SW480 (cell line): ENCODE measurements at regions not wholly inside any gene's neighbourhood (a gene's known extent, or its start where the extent isn't known, plus 50 kb on each side); places are given as distances from the start of the nearest gene placed in this dataset.

Experiments
- DNase-seq: peaks from one replicate; pipeline ENCODE4 v3.0.0-alpha.2; 2016; ENCODE audit warnings: low spot score

DNA sequence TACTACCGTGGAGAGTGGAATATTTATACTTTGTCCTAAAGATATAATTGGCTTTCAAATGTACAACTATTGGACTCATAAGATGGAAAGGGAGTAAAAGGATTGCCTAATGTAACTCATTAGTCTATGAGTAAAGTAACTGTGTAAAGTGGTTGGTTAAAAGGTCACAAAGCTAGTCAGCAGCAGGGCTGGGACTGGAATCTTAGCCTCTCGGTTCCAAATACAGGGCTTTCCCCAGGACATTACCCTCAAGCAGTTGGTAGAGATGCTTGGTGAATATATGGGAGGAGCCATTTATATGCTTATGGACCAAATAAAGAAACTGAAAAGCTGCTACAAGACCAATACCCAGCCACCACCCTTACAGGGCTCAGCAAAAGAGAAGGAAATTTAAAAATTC, 283.7 kb downstream of the HLX start:
- no peak for DNase-seq

DNA sequence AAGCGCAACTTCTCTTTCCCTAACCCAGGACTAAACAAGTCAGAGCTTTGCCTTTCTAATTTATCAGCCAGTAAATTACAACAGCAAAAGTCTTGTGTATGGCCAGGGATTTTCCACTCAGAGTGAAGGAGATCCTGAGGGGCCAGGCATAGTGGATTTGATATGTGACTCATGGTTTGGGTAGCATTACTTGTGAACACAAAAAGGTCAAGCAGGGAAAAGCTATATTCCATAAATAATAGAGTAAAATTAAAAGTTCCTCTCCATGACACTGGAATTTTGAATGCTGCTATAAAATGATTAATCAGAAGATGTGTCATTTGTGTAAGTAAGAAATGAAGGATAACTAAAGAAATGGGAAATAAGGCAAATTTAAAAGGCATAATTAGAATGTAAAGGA, 284.8 kb downstream of the HLX start:
- no peak for DNase-seq

DNA sequence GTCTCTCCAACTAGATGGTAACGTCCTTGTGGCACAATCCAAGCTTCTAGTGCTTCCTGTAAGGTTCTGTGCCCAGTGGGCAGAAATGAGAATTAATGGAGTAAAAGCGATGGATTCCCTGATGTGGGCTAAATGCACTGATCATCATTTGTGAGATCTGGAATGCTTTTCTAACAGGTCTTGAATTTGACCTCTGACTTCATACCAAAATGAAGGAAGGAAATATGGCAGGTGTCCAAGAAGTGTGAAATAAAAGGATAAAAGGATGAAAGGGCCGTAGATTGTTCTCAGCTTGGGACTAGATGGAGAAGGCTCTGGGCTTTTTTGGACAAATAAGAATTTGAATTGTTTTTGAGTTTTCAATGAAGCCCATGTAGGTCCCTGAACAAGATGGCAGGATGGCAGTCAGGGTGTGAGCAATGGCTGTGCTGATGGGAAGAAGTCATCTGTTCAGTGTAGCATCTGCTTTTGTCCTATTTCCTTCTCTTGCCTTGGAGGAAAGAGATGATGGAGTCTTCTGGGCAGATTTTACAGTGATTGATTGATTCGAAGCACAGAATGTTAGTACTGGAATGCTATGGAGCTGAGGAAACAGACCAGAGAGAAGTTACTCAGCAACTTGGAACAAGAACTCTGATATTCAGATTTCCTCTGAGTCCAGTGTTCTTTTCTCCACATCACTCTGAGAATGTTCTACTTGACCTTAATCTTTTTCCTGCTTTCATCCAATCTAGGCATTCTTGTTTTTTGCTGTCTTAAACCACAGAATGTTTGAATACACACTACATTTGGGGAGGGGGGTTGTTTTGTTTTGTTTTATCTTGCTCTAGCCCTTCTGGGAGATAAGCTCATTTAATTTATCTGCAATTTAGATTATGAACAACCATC, 286.0 kb downstream of the HLX start:
- no peak for DNase-seq

DNA sequence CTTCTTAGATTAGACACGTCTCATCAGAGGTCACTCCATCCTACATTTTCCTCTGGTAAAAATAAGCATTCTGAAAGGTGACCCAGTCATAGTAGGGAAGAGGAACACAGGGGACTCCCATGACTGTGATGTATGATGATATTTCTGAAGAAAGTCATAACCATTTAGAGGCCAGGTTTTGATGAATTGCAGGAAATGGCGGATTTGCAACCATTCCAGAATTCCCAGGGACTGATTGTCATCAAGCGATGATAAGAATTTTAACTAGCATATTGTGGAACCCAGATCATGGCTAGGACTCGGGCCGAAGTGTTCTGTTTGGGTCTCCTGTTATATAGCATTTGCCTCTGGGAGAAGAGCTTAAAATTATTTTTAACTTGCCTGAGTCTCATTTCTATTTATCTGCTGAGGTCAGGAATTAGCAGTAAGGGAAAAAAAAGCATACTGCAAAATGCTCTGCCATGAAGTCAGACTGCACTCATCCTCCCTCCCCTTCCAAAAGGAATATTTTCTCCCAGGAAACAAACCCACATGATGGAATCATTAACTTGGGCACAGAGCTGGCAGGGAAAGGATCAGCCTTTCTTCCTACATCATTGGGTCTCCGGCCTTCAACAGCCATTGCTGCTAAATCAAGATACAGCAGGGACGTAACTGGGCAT, 286.7 kb downstream of the HLX start:
- DNase-seq: no peak

DNA sequence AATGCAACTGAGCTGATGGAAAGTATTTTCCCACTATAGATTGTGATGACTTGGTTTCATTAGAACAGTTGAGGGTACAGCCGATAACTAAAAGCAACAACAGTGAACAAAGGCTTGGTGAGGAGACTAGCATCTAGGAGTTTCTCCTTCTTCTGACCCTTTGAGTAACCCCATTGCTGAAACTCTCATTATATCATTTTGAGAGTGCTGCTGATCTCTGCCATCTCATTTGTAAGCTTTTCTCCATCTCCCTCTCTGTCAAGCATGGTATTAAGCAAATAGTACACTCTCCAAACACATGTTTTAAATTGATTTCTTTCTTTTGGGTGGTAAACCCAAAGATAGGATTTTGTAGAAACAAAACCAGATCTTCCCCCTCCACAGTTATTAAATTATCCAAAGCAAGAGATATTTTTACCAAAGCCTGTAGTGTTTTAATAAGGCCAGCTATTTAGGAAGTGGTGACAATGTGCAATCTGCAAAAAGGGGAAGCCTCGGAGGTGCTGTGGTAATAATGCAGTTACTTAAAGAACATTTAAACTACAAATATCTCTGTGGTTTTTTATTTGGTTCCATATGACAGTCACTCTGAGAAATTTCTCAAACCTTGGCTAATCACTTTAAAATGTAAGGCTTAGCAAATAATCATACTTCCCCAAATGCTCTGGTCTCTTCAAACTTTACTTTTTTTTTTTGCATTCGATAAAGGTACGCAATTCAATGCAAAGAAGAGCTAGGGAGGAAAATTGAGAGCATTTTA, 287.5 kb downstream of the HLX start:
- DNase-seq: no peak

DNA sequence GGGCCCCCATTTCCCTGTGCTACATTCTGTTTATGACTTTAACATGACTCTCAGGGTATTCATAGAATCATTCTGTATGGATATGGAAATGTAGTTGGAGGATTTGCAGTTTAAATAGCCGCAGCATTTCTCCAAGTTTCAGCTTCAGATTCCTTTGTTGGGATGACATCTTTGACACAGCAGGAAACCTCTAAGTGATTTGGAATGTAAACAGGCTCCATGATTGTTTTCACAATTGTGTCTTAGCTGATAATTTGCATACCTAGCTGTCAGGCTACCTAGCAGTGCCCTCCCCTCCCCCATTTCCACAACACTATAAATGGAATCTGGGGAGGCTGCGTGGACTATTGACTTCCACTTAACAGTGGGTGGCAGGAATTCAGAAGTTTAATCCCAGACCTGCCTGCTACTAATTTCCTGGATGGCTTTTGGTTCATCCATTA, 290.2 kb downstream of the HLX start:
- DNase-seq: no peak

DNA sequence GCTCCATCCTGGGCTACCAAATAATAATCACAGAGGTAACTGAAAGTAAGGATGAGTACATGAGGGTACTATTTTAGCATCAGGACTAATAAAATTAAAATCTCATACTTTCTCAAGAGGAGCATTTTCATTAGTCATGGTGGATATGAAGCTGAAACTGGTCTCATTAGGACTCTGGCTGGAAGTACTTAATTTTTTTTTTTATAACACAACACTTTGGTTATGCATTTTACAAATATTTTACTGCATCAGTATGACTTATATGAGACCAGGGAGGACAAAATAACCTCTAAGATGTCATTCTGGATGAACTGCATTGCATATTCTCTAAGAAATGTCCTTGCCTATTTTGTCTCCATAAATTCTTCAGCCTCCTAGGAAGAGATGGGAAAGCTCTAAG, 290.9 kb downstream of the HLX start:
- DNase-seq: no peak

DNA sequence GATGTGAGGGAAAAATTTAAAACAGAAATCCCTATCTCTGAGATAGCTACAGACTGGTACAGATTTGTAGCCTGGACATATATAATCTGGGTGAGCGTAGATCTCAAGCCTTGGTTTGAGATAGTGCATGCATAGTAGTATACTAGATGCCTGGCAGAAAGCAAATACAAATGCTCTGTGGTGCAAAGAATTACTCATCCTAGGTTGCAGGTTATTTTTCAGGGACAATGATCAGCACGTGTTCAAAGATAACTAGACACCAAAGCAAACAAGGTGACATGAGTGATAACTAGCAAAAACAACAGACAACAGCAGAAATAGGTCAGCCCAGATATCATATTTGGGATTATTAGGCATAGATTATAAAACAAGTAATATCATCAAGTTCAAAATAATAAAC, 292.5 kb downstream of the HLX start:
- DNase-seq: no peak

DNA sequence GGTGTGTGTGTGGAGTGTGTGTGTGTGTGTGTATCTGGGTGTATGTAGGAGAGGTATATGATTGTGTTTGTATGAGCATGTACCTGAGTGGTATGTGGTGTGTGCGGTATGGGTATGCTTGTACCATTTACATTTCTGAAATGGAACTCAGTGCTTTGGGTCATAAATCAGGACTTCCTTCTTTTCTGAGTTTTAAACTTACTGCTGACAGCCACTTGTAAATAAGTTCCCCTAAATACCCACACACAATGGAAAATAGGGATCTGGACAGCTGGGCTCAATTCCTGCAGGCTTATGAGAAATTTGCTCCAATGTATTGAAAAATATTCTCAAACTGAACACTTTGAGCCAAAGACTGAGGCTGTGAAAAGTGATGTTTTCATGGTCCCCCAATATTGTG, 293.6 kb downstream of the HLX start:
- no peak for DNase-seq

DNA sequence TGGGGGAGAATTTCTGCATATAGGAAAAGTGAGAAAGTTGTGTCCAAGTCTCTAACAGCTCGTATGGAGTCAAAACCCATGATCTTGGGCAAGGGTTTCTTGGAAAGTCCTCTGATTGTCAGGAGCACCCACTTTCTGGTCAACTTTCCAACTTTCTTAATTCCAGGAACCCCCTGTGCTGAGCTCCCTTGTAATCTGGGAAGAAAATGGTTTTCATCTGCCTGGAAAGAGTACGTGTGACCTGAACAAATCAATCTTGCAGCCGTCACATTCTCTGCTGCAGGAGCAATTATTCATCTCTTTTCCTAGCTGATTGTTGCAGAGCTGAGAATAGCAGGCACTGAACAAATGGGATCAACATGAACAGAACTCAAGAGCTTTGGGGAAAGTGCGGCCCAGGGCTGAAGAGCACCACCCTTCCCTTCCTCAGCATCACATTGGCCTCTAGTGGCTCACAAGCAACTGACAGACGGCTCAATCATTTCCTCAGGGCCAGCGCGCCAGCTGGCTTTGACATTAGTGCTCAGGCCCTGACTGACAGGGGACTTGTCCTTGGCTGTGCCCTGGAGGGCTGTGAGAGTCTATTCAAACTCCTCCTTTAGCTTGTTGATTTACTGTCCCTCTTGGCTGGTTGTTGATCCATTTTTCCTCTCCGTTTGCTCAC, 295.2 kb downstream of the HLX start:
- DNase-seq: no peak

DNA sequence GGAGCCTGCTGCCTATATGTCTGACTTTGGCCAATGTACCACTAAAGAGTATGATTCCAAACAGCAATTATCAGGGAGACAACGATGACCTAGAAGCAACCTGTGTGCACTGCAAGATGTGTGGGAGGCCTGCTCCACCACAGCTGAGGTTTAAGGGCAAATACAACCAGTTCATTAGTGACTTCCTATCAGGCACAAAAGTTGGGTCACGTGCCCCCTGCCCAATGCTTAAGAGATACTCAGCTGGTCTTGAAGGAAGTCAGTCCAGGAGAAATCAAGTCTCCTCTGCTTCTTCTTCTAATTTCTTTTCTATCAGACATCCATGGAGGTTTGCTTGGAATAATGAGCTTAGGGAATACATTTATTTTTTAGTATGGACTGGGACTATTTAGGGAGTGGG, 296.0 kb downstream of the HLX start:
- no peak for DNase-seq

DNA sequence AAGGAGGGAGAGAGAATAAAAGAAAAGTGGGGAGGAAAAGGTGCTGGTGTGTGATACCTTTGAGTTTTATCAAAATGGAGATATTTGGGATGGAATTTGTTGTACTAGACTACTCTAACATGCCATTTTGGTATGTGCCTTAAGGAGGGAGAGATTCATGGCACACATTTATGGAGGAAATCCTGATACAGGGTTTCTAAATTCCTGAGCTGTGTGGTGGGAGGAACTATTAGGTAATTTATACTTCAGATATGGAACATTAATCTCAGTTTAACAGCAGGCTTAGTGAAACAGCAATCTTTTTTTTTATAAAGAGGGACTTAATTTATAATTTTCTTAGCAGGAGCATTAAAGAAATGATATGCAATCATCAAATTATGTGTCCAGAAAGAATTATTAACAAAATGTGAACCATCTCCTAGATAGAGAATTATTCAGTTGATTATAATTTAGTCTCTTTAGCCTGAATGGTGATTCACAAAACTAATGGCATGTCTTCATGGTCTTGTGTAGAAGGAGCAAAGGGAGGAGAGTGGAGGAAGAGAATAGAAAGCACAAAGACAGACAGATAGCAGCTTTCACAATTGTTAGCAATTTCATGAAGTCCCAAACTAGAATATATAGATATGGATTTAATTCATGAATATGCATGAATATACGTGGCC, 301.6 kb downstream of the HLX start:
- DNase-seq: no peak

DNA sequence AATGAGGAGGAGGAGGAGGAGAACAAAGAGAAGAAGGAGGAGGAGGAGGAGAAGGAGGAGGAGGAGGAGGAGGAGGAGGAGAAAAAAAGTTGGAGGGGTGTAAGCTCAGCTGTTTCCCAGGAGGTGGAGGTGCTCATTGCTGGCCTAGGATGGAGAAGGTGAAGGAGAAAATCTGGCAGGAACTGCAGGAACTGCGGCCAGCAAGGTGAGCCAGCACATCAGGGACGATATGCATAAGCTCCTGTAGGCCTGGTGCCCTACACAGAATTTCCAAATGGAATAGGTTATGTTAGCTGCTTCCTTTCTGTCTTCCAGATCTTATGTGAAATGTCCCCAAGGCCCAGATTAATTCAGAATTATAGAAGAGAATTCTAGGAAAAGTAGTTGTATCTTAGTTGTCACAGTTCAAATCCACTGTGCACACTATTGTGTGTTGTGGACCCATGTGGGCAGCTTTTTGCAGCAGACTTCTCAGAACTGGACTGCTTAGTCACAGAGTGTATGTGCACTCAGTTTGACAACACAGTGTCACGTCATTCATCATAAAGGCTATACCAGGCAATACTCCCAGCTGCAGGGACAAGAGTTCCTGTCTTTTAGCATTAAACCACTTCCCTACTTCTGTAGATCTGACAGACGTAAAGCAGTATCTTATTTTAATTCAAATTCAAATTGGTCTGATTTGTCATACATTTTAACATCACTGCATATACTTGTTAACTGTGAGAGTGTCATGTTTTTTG, 303.7 kb downstream of the HLX start:
- DNase-seq: no peak

DNA sequence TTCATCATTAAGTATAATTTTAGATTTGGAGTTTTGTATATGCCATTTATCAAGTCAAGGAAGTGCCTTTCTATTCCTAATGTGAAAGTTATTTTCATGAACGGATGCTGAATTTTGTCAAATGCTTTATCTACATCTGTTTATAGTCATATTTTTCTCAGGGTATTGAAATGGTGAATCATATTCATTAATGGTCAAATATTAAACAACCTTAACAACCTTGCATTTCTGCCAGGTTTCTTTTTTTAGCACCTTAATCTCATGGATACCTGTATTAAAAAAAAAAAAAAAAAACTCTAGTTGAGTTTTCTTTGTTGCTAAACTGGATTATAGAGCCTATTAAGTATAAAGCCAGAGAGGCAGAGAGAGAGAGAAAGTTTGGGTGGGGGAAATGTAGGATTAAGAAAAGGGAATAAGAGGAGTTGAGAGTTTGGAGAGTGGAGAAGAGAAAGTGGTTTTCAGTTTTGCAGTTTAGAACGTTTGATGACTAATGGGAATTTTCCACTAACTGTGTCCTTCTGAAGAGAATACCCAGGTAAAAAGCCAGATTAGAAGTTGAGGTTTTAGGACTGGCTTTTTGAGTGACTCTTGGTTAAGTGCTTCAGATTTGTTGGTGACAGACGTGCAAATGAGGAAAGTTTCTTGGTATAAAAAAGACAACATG, 305.0 kb downstream of the HLX start:
- DNase-seq: no peak

DNA sequence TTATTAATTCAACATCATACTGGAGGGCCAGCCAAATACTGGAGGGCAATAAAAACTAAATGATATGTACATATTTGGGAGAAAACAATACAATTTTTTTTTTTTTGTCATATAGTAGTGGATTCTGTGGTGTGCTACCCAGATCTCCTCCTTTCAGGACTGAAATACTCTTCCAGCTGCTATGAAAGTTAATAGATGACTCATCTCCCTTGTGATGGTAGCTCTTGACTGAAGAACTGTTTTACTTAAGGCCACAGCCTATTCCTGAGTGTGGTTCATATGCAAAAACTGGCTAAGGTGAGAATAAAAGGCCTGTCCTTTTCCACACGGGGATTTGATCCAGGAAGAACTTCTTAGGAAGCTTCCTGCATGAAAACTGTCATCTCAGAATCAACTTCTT, 307.9 kb downstream of the HLX start:
- no peak for DNase-seq

DNA sequence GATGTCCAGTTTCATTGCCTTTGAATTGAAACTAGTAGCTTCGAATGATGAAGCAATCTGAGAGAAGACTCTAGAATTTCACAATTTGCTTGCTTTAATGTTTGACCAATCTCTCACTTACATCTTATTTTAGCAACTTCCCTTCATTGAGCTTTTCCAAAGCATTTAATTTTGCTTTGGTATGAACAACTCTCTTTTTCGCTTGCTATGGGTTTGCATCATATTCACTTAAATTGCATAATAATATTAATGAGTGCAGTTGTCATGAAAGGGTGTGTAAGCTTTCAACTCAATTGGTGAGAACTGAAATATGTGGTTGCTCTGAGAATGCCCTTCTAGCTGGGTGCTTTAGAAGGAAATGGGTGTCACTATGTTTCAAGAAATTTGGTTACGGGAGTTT, 309.2 kb downstream of the HLX start:
- no peak for DNase-seq

DNA sequence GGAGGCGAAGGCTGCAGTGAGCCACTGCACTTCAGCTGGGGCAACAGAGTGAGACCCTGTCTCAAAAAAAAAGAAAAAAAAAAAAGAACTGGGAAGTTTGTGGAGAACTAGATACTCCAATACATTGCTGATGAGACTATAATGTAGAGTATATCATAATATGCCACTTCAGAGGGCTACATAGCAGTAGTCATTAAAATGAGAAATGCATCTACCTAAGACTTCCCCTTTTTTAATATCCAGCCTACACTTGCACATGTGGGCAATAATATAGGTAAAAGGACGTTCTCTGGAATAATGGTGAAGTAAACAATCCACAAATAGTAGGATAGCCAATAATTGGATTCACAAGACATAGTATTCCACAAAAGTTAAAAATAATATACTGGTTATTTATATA, 311.0 kb downstream of the HLX start:
- DNase-seq: no peak

DNA sequence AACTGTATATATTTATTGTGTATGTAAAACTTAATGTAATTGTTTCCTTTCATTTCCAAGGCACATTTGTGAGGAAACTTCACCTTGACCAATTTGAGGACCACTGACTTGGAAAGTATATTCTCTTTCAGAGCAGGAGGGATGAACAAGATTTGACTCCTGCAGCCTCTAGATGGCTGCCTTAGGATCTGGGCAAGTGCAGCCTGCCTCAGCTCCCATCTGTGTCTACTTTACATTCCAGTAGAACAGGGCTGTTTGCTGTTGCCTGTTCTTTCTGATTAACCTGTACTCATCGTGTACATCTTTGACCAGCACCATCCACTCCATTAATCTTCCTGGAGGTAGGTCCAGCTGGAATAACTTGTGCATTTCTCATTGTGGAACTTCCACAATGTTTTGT, 312.8 kb downstream of the HLX start:
- DNase-seq: no peak

DNA sequence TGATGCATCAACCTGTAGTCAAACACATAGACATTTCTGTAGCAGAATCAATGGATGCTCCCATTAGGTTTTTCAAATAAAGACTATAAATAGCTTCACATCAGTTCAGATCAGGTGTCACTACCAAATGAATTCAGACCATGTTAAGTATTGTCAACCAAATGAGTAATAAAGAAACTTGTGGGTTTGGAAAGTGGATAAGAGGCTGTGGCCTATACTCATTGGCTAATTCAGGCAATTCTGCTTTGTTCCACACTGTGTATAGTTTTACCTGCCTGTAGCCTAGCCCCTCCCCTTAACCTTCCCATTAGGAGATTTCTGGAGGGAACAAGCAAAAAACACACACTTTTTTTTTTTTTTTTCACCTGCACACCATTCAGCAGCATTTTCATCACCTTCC, 321.2 kb downstream of the HLX start:
- no peak for DNase-seq

DNA sequence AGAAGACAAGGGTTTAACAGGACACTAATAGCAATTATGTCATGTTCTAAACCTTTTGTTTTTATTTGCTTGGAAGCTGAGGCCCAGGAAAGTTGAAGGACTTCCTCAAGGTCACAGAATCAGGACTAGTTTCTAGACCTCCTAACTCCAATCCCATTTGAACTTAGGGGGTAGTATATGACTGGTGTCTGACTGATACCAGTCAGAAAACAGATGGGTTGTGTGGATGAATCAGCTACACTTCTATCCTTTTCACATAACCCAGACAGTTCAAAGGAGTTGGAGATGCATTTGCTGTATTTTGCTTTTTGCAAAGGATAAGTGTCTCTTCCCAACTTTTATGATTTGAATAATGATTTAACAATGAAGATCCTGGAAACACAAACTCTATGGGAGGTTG, 322.5 kb downstream of the HLX start:
- no peak for DNase-seq
